K562 (cell line): ENCODE measurements at regions not wholly inside any gene's neighbourhood (a gene's known extent, or its start where the extent isn't known, plus 50 kb on each side); places are given as distances from the start of the nearest gene placed in this dataset.

Experiments used
- ATAC-seq: fragments of 200-7000 bp; cut with Tn5 transposase; 3 replicates; pipeline ENCODE4 v1.9.1; 2020; ENCODE audit warnings: moderate library complexity
- BruUV-seq: library from RNA; stranded (reverse); fragments of 400-500 nt; replicated peaks from 2 replicates; lab custom pipeline; 2021; lab: Mats Ljungman, UMichigan
- CTCF ChIA-PET: fragments of 300-600 bp; formaldehyde crosslinking; extraction: SDS; loops from one replicate; lab custom pipeline; 2021; ENCODE audit warnings: low intra/inter-chr PET ratio; lab: Yijun Ruan, JAX
- POLR2A ChIA-PET: fragments of 300-600, 350-650 bp; sonication (Branson Sonifier 250); formaldehyde crosslinking; extraction: SDS; loops from one replicate; lab custom pipeline; 2021; ENCODE audit warnings: antibody characterized with exemption, inconsistent platforms; lab: Yijun Ruan, JAX
- DNase-seq, 4 experiments: peaks; one replicate each; pipeline versions ENCODE4 v3.0.0 to v3.0.0-alpha.2; 2011 to 2018; ENCODE audit warnings: low spot score in 3 of 4, mixed read lengths in 3 of 4; ENCODE audit errors: extremely low read depth in 1 of 4
- FAIRE-seq: peaks from 2 replicates; lab custom pipeline; 2011; peaks lifted over from hg19 to GRCh38; lab: Jason Lieb, UNC
- H2AFZ ChIP-seq: 2 replicates; pipeline ENCODE4 v1.6.0; 2011; ENCODE audit warnings: low read depth, low read length, control low read depth, inconsistent platforms
- H3K27ac ChIP-seq: fragments of 200-600 bp; 3 replicates; pipeline ENCODE4 v1.8.0; 2011; ENCODE audit warnings: low read depth, mild to moderate bottlenecking, control low read depth, inconsistent platforms, low read length, moderate library complexity, mixed read lengths; ENCODE audit errors: extremely low read depth
- H3K27me3 ChIP-seq, 2 experiments: fragments of 300-600 bp in 1 of 2; 2 replicates in 1 of 2; 3 replicates in 1 of 2; pipeline versions ENCODE4 v1.6.0 to v1.8.0; 2011; ENCODE audit warnings: inconsistent platforms in 2 of 2, low read length in 2 of 2, mild to moderate bottlenecking in 1 of 2, mixed read lengths in 1 of 2, moderate library complexity in 1 of 2; ENCODE audit not compliant: control insufficient read depth in 2 of 2, insufficient read depth in 2 of 2
- H3K36me3 ChIP-seq: fragments of 300-600 bp; 3 replicates; pipeline ENCODE4 v1.8.0; 2011; ENCODE audit warnings: mild to moderate bottlenecking, low read length, inconsistent platforms; ENCODE audit not compliant: control insufficient read depth, insufficient read depth
- H3K4me1 ChIP-seq, 2 experiments: fragments of 200-600 bp in 1 of 2; replicated peaks in 1 of 2; 2 replicates in 1 of 2; 3 replicates in 1 of 2; pipeline versions ENCODE4 v1.5.1 to v1.8.0; 2011; ENCODE audit warnings: inconsistent platforms in 2 of 2, low read length in 2 of 2, mild to moderate bottlenecking in 1 of 2, mixed read lengths in 1 of 2, moderate library complexity in 1 of 2; ENCODE audit not compliant: control insufficient read depth in 2 of 2, insufficient read depth in 2 of 2
- H3K4me2 ChIP-seq: 2 replicates; pipeline ENCODE4 v1.6.1; 2011; ENCODE audit warnings: low read length, control low read depth, inconsistent platforms, mixed read lengths; ENCODE audit not compliant: insufficient read depth
- H3K4me3 ChIP-seq: fragments of 200-600 bp; sonication (generic), shearing (Covaris generic); 2 replicates; pipeline ENCODE4 v1.5.1; 2016; ENCODE audit warnings: control low read depth, inconsistent platforms
- H3K79me2 ChIP-seq: fragments of 200-600 bp; 3 replicates; pipeline ENCODE4 v1.8.0; 2011; ENCODE audit warnings: low read length, inconsistent platforms; ENCODE audit not compliant: control insufficient read depth, insufficient read depth
- H3K9ac ChIP-seq, 2 experiments: 2 replicates each; pipeline versions ENCODE4 v1.6.0 to v1.6.1; 2011; ENCODE audit warnings: low read depth in 2 of 2, low read length in 2 of 2, control low read depth in 1 of 2, inconsistent platforms in 1 of 2, mild to moderate bottlenecking in 1 of 2, mixed read lengths in 1 of 2; ENCODE audit not compliant: insufficient read depth in 1 of 2
- H3K9me1 ChIP-seq: one replicate; pipeline ENCODE4 v1.6.0; 2011; ENCODE audit warnings: inconsistent platforms, mild to moderate bottlenecking, low read length, moderate library complexity; ENCODE audit not compliant: control insufficient read depth, insufficient read depth
- H3K9me3 ChIP-seq: replicated peaks from 2 replicates; pipeline ENCODE4 v1.5.1; 2011; ENCODE audit warnings: low read depth, low read length, inconsistent platforms; ENCODE audit not compliant: control insufficient read depth, insufficient read depth
- H4K20me1 ChIP-seq: replicated peaks from 2 replicates; pipeline ENCODE4 v1.6.1; 2011; ENCODE audit warnings: low read length, inconsistent platforms, mixed read lengths; ENCODE audit not compliant: control insufficient read depth, insufficient read depth
- FUS ChIP-seq: fragments of 200-400 bp; formaldehyde crosslinking; optimal IDR thresholded peaks from 2 replicates; pipeline ENCODE3; 2017; ENCODE audit warnings: low read depth, low read length
- L3MBTL2 ChIP-seq: fragments of 450-650 bp; IDR thresholded peaks from 2 replicates; pipeline ENCODE4 v1.6.1; 2016; ENCODE audit warnings: mild to moderate bottlenecking, moderate library complexity
- MAZ ChIP-seq, 2 experiments: fragments of 450-650 bp in 1 of 2; sonication (generic) in 1 of 2; formaldehyde crosslinking; IDR thresholded peaks in 1 of 2; conservative IDR thresholded peaks in 1 of 2; 2 replicates each; pipeline versions ENCODE4 v1.4.0 to v1.5.0; 2020; ENCODE audit warnings: mild to moderate bottlenecking in 1 of 2, missing genetic modification reagents in 1 of 2
- NRF1 ChIP-seq, 2 experiments: fragments of 450-650 bp; IDR thresholded peaks in 1 of 2; conservative IDR thresholded peaks in 1 of 2; 2 replicates each; pipeline ENCODE4 v1.6.1; 2014; ENCODE audit warnings: mild to moderate bottlenecking in 2 of 2
- POLR2A ChIP-seq: fragments of 450-650 bp; conservative IDR thresholded peaks from 2 replicates; pipeline ENCODE4 v1.6.1; 2016
- RAD51 ChIP-seq: fragments of 450-650 bp; IDR thresholded peaks from 2 replicates; pipeline ENCODE4 v1.7.1; 2016; ENCODE audit warnings: low read depth, mild to moderate bottlenecking, borderline replicate concordance
- TOE1 ChIP-seq, 2 experiments: fragments of 450-650 bp in 1 of 2; sonication (generic) in 1 of 2; formaldehyde crosslinking in 1 of 2; IDR thresholded peaks; 2 replicates each; pipeline versions ENCODE4 v1.7.1 to v1.8.0; 2016 to 2022; ENCODE audit warnings: borderline replicate concordance in 2 of 2, mild to moderate bottlenecking in 2 of 2, antibody characterized with exemption in 1 of 2, inconsistent platforms in 1 of 2, low read depth in 1 of 2, missing genetic modification reagents in 1 of 2, moderate library complexity in 1 of 2
- YY1 ChIP-seq, 3 experiments: IDR thresholded peaks; 2 replicates each; pipeline ENCODE4 v1.6.1; 2011; ENCODE audit warnings: low read length in 2 of 3, mild to moderate bottlenecking in 2 of 3, moderate library complexity in 2 of 3, borderline replicate concordance in 1 of 3, control low read depth in 1 of 3, low read depth in 1 of 3; ENCODE audit not compliant: insufficient read depth in 3 of 3, insufficient replicate concordance in 2 of 3, control insufficient read depth in 1 of 3, insufficient read length in 1 of 3; ENCODE audit errors: extremely low read depth in 1 of 3
- ZNF583 ChIP-seq: fragments of 250-450 bp; sonication (Bioruptor Pico); IDR thresholded peaks from 2 replicates; pipeline ENCODE4 v1.4.0; 2020
- whole genome bisulfite sequencing: fragments of 100-300 bp; shearing (Covaris generic); methylation state at CpG from one replicate; pipeline ENCODE4 v1.1.6; 2016; ENCODE audit warnings: low coverage, mixed read lengths; ENCODE audit not compliant: insufficient coverage; ENCODE audit errors: missing lambda C conversion rate; 5-methylcytosine and 5-hydroxymethylcytosine counted together
- in situ Hi-C: fragments of 300-500 bp; cut with MboI; formaldehyde crosslinking; loops from 4 replicates; pipeline ENCODE4 v1.15.0; 2018; ENCODE audit warnings: inconsistent platforms, mixed read lengths
- intact Hi-C: fragments of 100-400 bp; cut with micrococcal nuclease; formaldehyde crosslinking; loops from 2 replicates; pipeline ENCODE4 v1.14.2; 2022

- ChIA-PET POLR2A (interaction anchor here (1.3 kb wide), 1 partner anchor 10 kb away, joined by 4 read pairs; no protein-coding TSS in a partner anchor), CTCF (no interaction called here)
- BruUV-seq = no TSS peak
- Histone ChIP-seq H2AFZ (no peak overlapping the region), H3K4me1 (peaks cover 3 to 14% of the 10 kb centered on the region in 2 experiments; a peak in 3 of 5 replicates), H3K9ac (peak overlapping the region in 1 of 2 experiments; percentile 45; a peak in 1 of 4 replicates), H4K20me1 (no peaks in the 10 kb centered on the region), H3K9me3 (no peaks in the 10 kb centered on the region), H3K36me3 (no peaks in the 10 kb centered on the region), H3K27me3 (no peaks in the 10 kb centered on the region), H3K4me3 (no peak overlapping the region), H3K79me2 (no peaks in the 10 kb centered on the region), H3K4me2 (no peak overlapping the region), H3K9me1 (no peaks in the 10 kb centered on the region), H3K27ac (no peak overlapping the region)
- no peak for TF ChIP-seq ZNF583 (CRISPR knock-in tag)
- DNase-seq (no peak), ATAC-seq (no peak), FAIRE-seq (no peak)
- 60% methylated on average over 13 of the region's 16 CpGs for WGBS
- intact Hi-C loops (no loop called here), in situ Hi-C loops (no loop called here)
Observed at GRCh38 chr9:129449066-129449465, 171.8 kb downstream of the C9orf50 start.

GRCh38 chr9:129446828-129447550, 173.9 kb downstream of the C9orf50 start:
- Histone ChIP-seq H2AFZ (peak overlapping the region; percentile 62), H3K4me3 (no peak overlapping the region), H3K36me3 (no peaks in the 10 kb centered on the region), H3K9ac (peak overlapping the region in 1 of 2 experiments; percentile 36; a peak in 1 of 4 replicates), H3K27ac (no peak overlapping the region), H3K27me3 (no peaks in the 10 kb centered on the region), H3K9me1 (no peaks in the 10 kb centered on the region), H3K9me3 (no peaks in the 10 kb centered on the region), H3K4me2 (peak overlapping the region; percentile 46), H4K20me1 (no peaks in the 10 kb centered on the region), H3K4me1 (peaks cover 9 to 14% of the 10 kb centered on the region in 2 experiments), H3K79me2 (no peaks in the 10 kb centered on the region)
- intact Hi-C loops = no loop called here
- DNase-seq = peak in 1 of 4 experiments; percentile 31
- POLR2A ChIA-PET = interaction anchor here (0.6 to 1.7 kb wide), 4 partner anchors 13 to 24 kb away, joined by 3 to 7 read pairs (median 4); no protein-coding TSS in a partner anchor
- in situ Hi-C loops = no loop called here
- WGBS = 12% methylated on average over 14 of the region's 14 CpGs
- FAIRE-seq = peak; percentile 78
- CTCF ChIA-PET = no interaction called here
- no TSS peak for BruUV-seq
- ATAC-seq = peak; percentile 67
- no peak for TF ChIP-seq MAZ (CRISPR knock-in tag; conservative IDR thresholded peaks at IDR 0.05 in 1 of 2, IDR thresholded peaks at IDR 0.05 in 1 of 2)
- TF ChIP-seq NRF1 (conservative IDR thresholded peaks at IDR 0.05 in 1 of 2, IDR thresholded peaks at IDR 0.05 in 1 of 2) = peak in 1 of 2 experiments; percentile 47; a peak in 1 of 4 replicates
- TF ChIP-seq FUS = no peak
- TF ChIP-seq YY1 (IDR thresholded peaks at IDR 0.05; ENCODE audit: borderline replicate concordance in 1 of 3, control insufficient read depth in 1 of 3, extremely low read depth in 1 of 3, insufficient read depth in 3 of 3, insufficient read length in 1 of 3, insufficient replicate concordance in 2 of 3, low read depth in 1 of 3, low read length in 2 of 3) = peak in 1 of 3 experiments; percentile 32
- peak; percentile 93 for TF ChIP-seq RAD51
- TF ChIP-seq POLR2A = no peak
- peak; percentile 75 for TF ChIP-seq L3MBTL2
- TF ChIP-seq TOE1 (IDR thresholded peaks at IDR 0.05; ENCODE audit: borderline replicate concordance) = peak; percentile 81; the same call in 1 of the 2 replicates
- no peak for TF ChIP-seq TOE1 (CRISPR knock-in tag; IDR thresholded peaks at IDR 0.05; ENCODE audit: borderline replicate concordance, low read depth)
